ENCODE measurements at regions not wholly inside any gene's neighbourhood (a gene's known extent, or its start where the extent isn't known, plus 50 kb on each side); places are given as distances from the start of the nearest gene placed in this dataset.
A peak's percentile ranks its signal among the peaks of the same experiment; 100 is the strongest.

GRCh38 chr18:59041296-59041695 lies 98.4 kb upstream of the SEC11C start:
- Histone ChIP-seq H2BK12ac (ENCODE audit: low read length in 2 of 2) (peak overlapping the region in 1 of 2 experiments; percentile 72), H2AK5ac (ENCODE audit: low read length, severe bottlenecking) (no peak overlapping the region), H3K36me3 (ENCODE audit: control insufficient read depth in 1 of 2, insufficient read depth in 2 of 2, low read depth in 1 of 2, low read length in 2 of 2) (no peaks in the 10 kb centered on the region), H3K23ac (ENCODE audit: low read length in 2 of 2) (no peak overlapping the region), H3K18ac (ENCODE audit: low read depth in 1 of 2, low read length in 2 of 2) (no peak overlapping the region), H3K4me1 (ENCODE audit: control insufficient read depth, insufficient read depth, low read depth, low read length) (no peaks in the 10 kb centered on the region), H2AFZ (ENCODE audit: low read depth, low read length) (no peak overlapping the region), H3K27ac (ENCODE audit: low read length, poor library complexity, severe bottlenecking) (no peak overlapping the region), H3K4me2 (ENCODE audit: low read length, poor library complexity, severe bottlenecking) (no peak overlapping the region), H3K27me3 (ENCODE audit: control insufficient read depth in 1 of 2, insufficient read depth in 1 of 2, low read length in 2 of 2) (peaks cover 0 to 5% of the 10 kb centered on the region in 2 experiments), H4K8ac (ENCODE audit: low read length) (no peak overlapping the region), H3K79me1 (replicated peaks; ENCODE audit: low read length, poor library complexity, severe bottlenecking) (no peaks in the 10 kb centered on the region), H3K9ac (ENCODE audit: low read length) (no peak overlapping the region), H2BK120ac (ENCODE audit: low read depth, low read length) (no peak overlapping the region), H3K9me3 (ENCODE audit: control insufficient read depth, low read length) (no peaks in the 10 kb centered on the region), H2BK15ac (ENCODE audit: low read depth, poor library complexity, severe bottlenecking) (no peak overlapping the region), H2BK5ac (ENCODE audit: low read depth, low read length, poor library complexity, severe bottlenecking) (no peak overlapping the region), H3K14ac (ENCODE audit: low read length in 2 of 2) (no peak overlapping the region), H3K4me3 (ENCODE audit: insufficient read depth in 1 of 2, low read depth in 1 of 2, low read length in 2 of 2) (no peak overlapping the region), H3K4ac (ENCODE audit: low read depth in 1 of 2, low read length in 2 of 2) (no peak overlapping the region), H4K91ac (ENCODE audit: low read length) (no peak overlapping the region)
- DNase-seq = no peak
- WGBS = 78% methylated on average over 6 of the region's 6 CpGs

- Histone ChIP-seq H3K23ac (ENCODE audit: low read length in 2 of 2) (no peak overlapping the region), H2AK5ac (ENCODE audit: low read length, severe bottlenecking) (no peak overlapping the region), H3K4me3 (ENCODE audit: insufficient read depth in 1 of 2, low read depth in 1 of 2, low read length in 2 of 2) (no peak overlapping the region), H3K36me3 (ENCODE audit: control insufficient read depth in 1 of 2, insufficient read depth in 2 of 2, low read depth in 1 of 2, low read length in 2 of 2) (no peaks in the 10 kb centered on the region), H3K4ac (ENCODE audit: low read depth in 1 of 2, low read length in 2 of 2) (no peak overlapping the region), H4K91ac (ENCODE audit: low read length) (no peak overlapping the region), H2BK5ac (ENCODE audit: low read depth, low read length, poor library complexity, severe bottlenecking) (no peak overlapping the region), H3K18ac (ENCODE audit: low read depth in 1 of 2, low read length in 2 of 2) (peak overlapping the region in 1 of 2 experiments; percentile 24), H2BK120ac (ENCODE audit: low read depth, low read length) (no peak overlapping the region), H4K8ac (ENCODE audit: low read length) (peak overlapping the region; percentile 27), H3K9me3 (ENCODE audit: control insufficient read depth, low read length) (no peaks in the 10 kb centered on the region), H3K27me3 (ENCODE audit: control insufficient read depth in 1 of 2, insufficient read depth in 1 of 2, low read length in 2 of 2) (peaks cover 0 to 5% of the 10 kb centered on the region in 2 experiments), H3K27ac (ENCODE audit: low read length, poor library complexity, severe bottlenecking) (no peak overlapping the region), H3K9ac (ENCODE audit: low read length) (peak overlapping the region; percentile 17), H3K14ac (ENCODE audit: low read length in 2 of 2) (no peak overlapping the region), H3K4me1 (ENCODE audit: control insufficient read depth, insufficient read depth, low read depth, low read length) (no peaks in the 10 kb centered on the region), H2BK12ac (ENCODE audit: low read length in 2 of 2) (no peak overlapping the region), H3K79me1 (replicated peaks; ENCODE audit: low read length, poor library complexity, severe bottlenecking) (no peaks in the 10 kb centered on the region), H2BK15ac (ENCODE audit: low read depth, poor library complexity, severe bottlenecking) (no peak overlapping the region), H2AFZ (ENCODE audit: low read depth, low read length) (no peak overlapping the region), H3K4me2 (ENCODE audit: low read length, poor library complexity, severe bottlenecking) (no peak overlapping the region)
- no peak for DNase-seq
- WGBS = 81% methylated on average over 8 of the region's 10 CpGs
Observed at GRCh38 chr18:59041819-59042815, 97.6 kb upstream of the SEC11C start.

- H3K27me3 ChIP-seq (ENCODE audit: control insufficient read depth in 1 of 2, insufficient read depth in 1 of 2, low read length in 2 of 2) = peaks cover 14 to 15% of the 10 kb centered on the region in 2 experiments
- H2BK120ac ChIP-seq (ENCODE audit: low read depth, low read length) = no peak overlapping the region
- no peak overlapping the region for H3K18ac ChIP-seq (ENCODE audit: low read depth in 1 of 2, low read length in 2 of 2)
- no peak overlapping the region for H3K4me3 ChIP-seq (ENCODE audit: insufficient read depth in 1 of 2, low read depth in 1 of 2, low read length in 2 of 2)
- H2BK5ac ChIP-seq (ENCODE audit: low read depth, low read length, poor library complexity, severe bottlenecking) = no peak overlapping the region
- WGBS = 95% methylated on average over 6 of the region's 6 CpGs
- DNase-seq = no peak
- H3K23ac ChIP-seq (ENCODE audit: low read length in 2 of 2) = no peak overlapping the region
- H3K79me1 ChIP-seq (replicated peaks; ENCODE audit: low read length, poor library complexity, severe bottlenecking) = no peaks in the 10 kb centered on the region
- H3K27ac ChIP-seq (ENCODE audit: low read length, poor library complexity, severe bottlenecking) = no peak overlapping the region
- H2BK15ac ChIP-seq (ENCODE audit: low read depth, poor library complexity, severe bottlenecking) = no peak overlapping the region
- H2BK12ac ChIP-seq (ENCODE audit: low read length in 2 of 2) = no peak overlapping the region
- H3K4me2 ChIP-seq (ENCODE audit: low read length, poor library complexity, severe bottlenecking) = no peak overlapping the region
- no peaks in the 10 kb centered on the region for H3K36me3 ChIP-seq (ENCODE audit: control insufficient read depth in 1 of 2, insufficient read depth in 2 of 2, low read depth in 1 of 2, low read length in 2 of 2)
- H3K9me3 ChIP-seq (ENCODE audit: control insufficient read depth, low read length) = no peaks in the 10 kb centered on the region
- H3K4me1 ChIP-seq (ENCODE audit: control insufficient read depth, insufficient read depth, low read depth, low read length) = no peaks in the 10 kb centered on the region
- H2AFZ ChIP-seq (ENCODE audit: low read depth, low read length) = no peak overlapping the region
- H3K9ac ChIP-seq (ENCODE audit: low read length) = no peak overlapping the region
- no peak overlapping the region for H3K14ac ChIP-seq (ENCODE audit: low read length in 2 of 2)
- H4K91ac ChIP-seq (ENCODE audit: low read length) = no peak overlapping the region
- H3K4ac ChIP-seq (ENCODE audit: low read depth in 1 of 2, low read length in 2 of 2) = no peak overlapping the region
- H4K8ac ChIP-seq (ENCODE audit: low read length) = no peak overlapping the region
- H2AK5ac ChIP-seq (ENCODE audit: low read length, severe bottlenecking) = no peak overlapping the region
Observed at GRCh38 chr18:59044855-59045254, 94.8 kb upstream of the SEC11C start.

GRCh38 chr18:59047321-59048047 lies 92.2 kb upstream of the SEC11C start:
- WGBS = 89% methylated on average over 2 of the region's 2 CpGs
- Histone ChIP-seq H4K91ac (ENCODE audit: low read length) (no peak overlapping the region), H2AK5ac (ENCODE audit: low read length, severe bottlenecking) (no peak overlapping the region), H2BK5ac (ENCODE audit: low read depth, low read length, poor library complexity, severe bottlenecking) (no peak overlapping the region), H3K36me3 (ENCODE audit: control insufficient read depth in 1 of 2, insufficient read depth in 2 of 2, low read depth in 1 of 2, low read length in 2 of 2) (no peaks in the 10 kb centered on the region), H3K18ac (ENCODE audit: low read depth in 1 of 2, low read length in 2 of 2) (no peak overlapping the region), H3K4ac (ENCODE audit: low read depth in 1 of 2, low read length in 2 of 2) (no peak overlapping the region), H3K27ac (ENCODE audit: low read length, poor library complexity, severe bottlenecking) (no peak overlapping the region), H2AFZ (ENCODE audit: low read depth, low read length) (no peak overlapping the region), H3K79me1 (replicated peaks; ENCODE audit: low read length, poor library complexity, severe bottlenecking) (no peaks in the 10 kb centered on the region), H3K4me2 (ENCODE audit: low read length, poor library complexity, severe bottlenecking) (no peak overlapping the region), H3K9me3 (ENCODE audit: control insufficient read depth, low read length) (no peaks in the 10 kb centered on the region), H3K14ac (ENCODE audit: low read length in 2 of 2) (no peak overlapping the region), H3K9ac (ENCODE audit: low read length) (no peak overlapping the region), H2BK12ac (ENCODE audit: low read length in 2 of 2) (peak overlapping the region in 1 of 2 experiments; percentile 3), H2BK120ac (ENCODE audit: low read depth, low read length) (no peak overlapping the region), H3K4me3 (ENCODE audit: insufficient read depth in 1 of 2, low read depth in 1 of 2, low read length in 2 of 2) (no peak overlapping the region), H4K8ac (ENCODE audit: low read length) (no peak overlapping the region), H3K27me3 (ENCODE audit: control insufficient read depth in 1 of 2, insufficient read depth in 1 of 2, low read length in 2 of 2) (peaks cover 23% of the 10 kb centered on the region in 2 experiments), H3K23ac (ENCODE audit: low read length in 2 of 2) (no peak overlapping the region), H2BK15ac (ENCODE audit: low read depth, poor library complexity, severe bottlenecking) (no peak overlapping the region), H3K4me1 (ENCODE audit: control insufficient read depth, insufficient read depth, low read depth, low read length) (no peaks in the 10 kb centered on the region)
- no peak for DNase-seq

All from mesenchymal stem cell (in vitro differentiated cells and primary cell).